ENCODE measurements at regions not wholly inside any gene's neighbourhood (a gene's known extent, or its start where the extent isn't known, plus 50 kb on each side); places are given as distances from the start of the nearest gene placed in this dataset.

DNA sequence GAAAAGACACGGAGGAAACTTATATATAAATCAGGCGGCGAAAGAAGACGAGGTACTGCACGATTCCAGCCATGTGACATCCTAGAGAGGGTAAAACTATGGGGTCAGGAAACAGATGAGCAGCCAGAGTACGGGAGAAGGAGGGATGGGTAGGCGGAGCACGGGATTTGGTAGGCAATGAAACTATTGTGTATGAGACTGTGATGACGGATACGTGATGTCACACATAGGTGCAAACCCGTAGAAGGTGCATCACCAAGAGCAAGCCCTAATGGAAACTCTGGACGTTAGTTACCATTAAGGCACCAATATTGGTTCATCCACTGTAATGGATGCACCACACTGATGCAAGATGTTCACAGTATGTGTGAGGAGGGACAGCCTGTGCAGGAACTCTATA lies 93.8 kb upstream of the MGMT start:
- no peak for TF ChIP-seq CTCF (IDR thresholded peaks at IDR 0.05; ENCODE audit: borderline replicate concordance, insufficient read depth, low read depth, low read length)
- no peak overlapping the region for H3K4me3 ChIP-seq (ENCODE audit: low read depth, low read length)

- TF ChIP-seq CTCF (IDR thresholded peaks at IDR 0.05; ENCODE audit: borderline replicate concordance, insufficient read depth, low read depth, low read length) = no peak
- H3K4me3 ChIP-seq (ENCODE audit: low read depth, low read length) = no peak overlapping the region
Observed at GRCh38 chr10:129373718-129374117, 93.3 kb upstream of the MGMT start.

- H3K4me3 ChIP-seq (ENCODE audit: low read depth, low read length) = no peak overlapping the region
- TF ChIP-seq CTCF (IDR thresholded peaks at IDR 0.05; ENCODE audit: borderline replicate concordance, insufficient read depth, low read depth, low read length) = no peak
Observed at GRCh38 chr10:129375171-129375570, 91.9 kb upstream of the MGMT start.

GRCh38 chr10:129375912-129376311 lies 91.1 kb upstream of the MGMT start:
- no peak for TF ChIP-seq CTCF (IDR thresholded peaks at IDR 0.05; ENCODE audit: borderline replicate concordance, insufficient read depth, low read depth, low read length)
- H3K4me3 ChIP-seq (ENCODE audit: low read depth, low read length) = no peak overlapping the region

DNA sequence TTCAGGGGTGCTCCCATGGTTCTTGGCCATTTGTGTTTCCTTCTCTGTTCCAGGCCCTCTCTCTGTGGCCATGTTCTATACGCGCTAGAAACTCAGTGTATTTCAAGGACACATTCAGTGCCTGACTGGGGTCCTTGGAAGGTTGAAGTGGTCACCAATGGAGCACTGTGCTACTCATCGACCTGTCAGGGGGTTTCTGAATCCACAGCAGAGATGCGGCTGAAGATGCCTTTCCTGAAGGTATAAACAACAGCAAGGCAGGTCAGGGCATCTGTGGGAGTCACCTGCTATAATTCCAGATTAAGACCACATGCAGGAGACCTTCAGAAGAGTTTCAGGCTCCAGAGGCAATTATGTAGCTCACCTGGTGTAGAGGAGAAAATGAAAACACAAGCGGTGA lies 86.8 kb upstream of the MGMT start:
- no peak overlapping the region for H3K4me3 ChIP-seq (ENCODE audit: low read depth, low read length)
- no peak for TF ChIP-seq CTCF (IDR thresholded peaks at IDR 0.05; ENCODE audit: borderline replicate concordance, insufficient read depth, low read depth, low read length)

DNA sequence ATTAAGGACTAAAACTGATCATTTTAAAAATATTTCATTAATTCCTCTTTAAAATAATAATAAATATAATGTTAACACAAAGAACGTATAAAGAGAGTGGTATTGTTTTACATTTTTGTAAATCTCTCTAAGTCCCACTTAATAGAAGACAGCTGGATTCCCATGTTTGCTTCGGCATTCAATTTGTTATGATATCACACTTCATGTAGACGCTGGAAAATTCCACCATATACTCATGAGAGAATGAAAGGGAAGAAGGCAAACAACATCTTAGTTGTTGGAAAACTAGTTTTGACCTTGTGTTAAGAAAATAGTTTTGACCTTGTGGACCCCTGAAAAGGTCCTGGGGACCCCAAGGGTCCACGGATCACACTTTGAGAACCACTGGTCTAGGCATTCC lies 85.3 kb upstream of the MGMT start:
- no peak for TF ChIP-seq CTCF (IDR thresholded peaks at IDR 0.05; ENCODE audit: borderline replicate concordance, insufficient read depth, low read depth, low read length)
- no peak overlapping the region for H3K4me3 ChIP-seq (ENCODE audit: low read depth, low read length)

GRCh38 chr10:129382401-129382800 lies 84.6 kb upstream of the MGMT start:
- H3K4me3 ChIP-seq (ENCODE audit: low read depth, low read length) = no peak overlapping the region
- TF ChIP-seq CTCF (IDR thresholded peaks at IDR 0.05; ENCODE audit: borderline replicate concordance, insufficient read depth, low read depth, low read length) = no peak
